Activated CD4-positive, alpha-beta T cell treated with anti-CD3 and anti-CD28 coated beads for 36 hours (primary cell): ENCODE measurements at regions not wholly inside any gene's neighbourhood (a gene's known extent, or its start where the extent isn't known, plus 50 kb on each side); places are given as distances from the start of the nearest gene placed in this dataset.
"Not testable (repeated sequence)": the region's sequence is repeated elsewhere in the genome, so short reads cannot be mapped to it uniquely, and the experiment has no call there.

ENCODE experiments used
- ATAC-seq: fragments of 200-7000 bp; cut with Tn5 transposase; one replicate; pipeline ENCODE4 v1.10.0; 2021; ENCODE audit warnings: mild to moderate bottlenecking, moderate library complexity
- CTCF ChIA-PET: fragments of 350-600 bp; sonication (Branson Sonifier 250); formaldehyde crosslinking; loops from one replicate; lab custom pipeline; 2021; ENCODE audit warnings: antibody characterized with exemption; lab: Charles Lee
- POLR2A ChIA-PET: fragments of 350-600 bp; sonication (Branson Sonifier 250); formaldehyde crosslinking; loops from one replicate; lab custom pipeline; 2021; ENCODE audit warnings: antibody characterized with exemption, inconsistent platforms; lab: Charles Lee
- DNase-seq: peaks from one replicate; pipeline ENCODE4 v3.0.0-alpha.2; 2020
- H3K27ac Mint-ChIP-seq: one replicate; pipeline ENCODE4 v1.8.0; 2021; ENCODE audit warnings: mixed read lengths
- H3K27me3 Mint-ChIP-seq: one replicate; pipeline ENCODE4 v1.8.0; 2021; ENCODE audit warnings: mixed read lengths
- H3K36me3 Mint-ChIP-seq: one replicate; pipeline ENCODE4 v1.8.0; 2021; ENCODE audit warnings: low read depth, mixed read lengths
- H3K4me1 Mint-ChIP-seq: one replicate; pipeline ENCODE4 v1.8.0; 2021; ENCODE audit warnings: mixed read lengths
- H3K4me3 Mint-ChIP-seq: one replicate; pipeline ENCODE4 v1.8.0; 2021; ENCODE audit warnings: mild to moderate bottlenecking, moderate library complexity, mixed read lengths
- H3K9me3 Mint-ChIP-seq: one replicate; pipeline ENCODE4 v1.8.0; 2021; ENCODE audit warnings: low read depth, mixed read lengths
- intact Hi-C, 2 experiments: fragments of 100-400 bp; cut with DNase I in 1 of 2; cut with micrococcal nuclease in 1 of 2; formaldehyde crosslinking; loops; one replicate each; pipeline versions ENCODE4 v1.14.2 to v1.15.1; 2022 to 2024; cut with DNase I, micrococcal nuclease

DNA sequence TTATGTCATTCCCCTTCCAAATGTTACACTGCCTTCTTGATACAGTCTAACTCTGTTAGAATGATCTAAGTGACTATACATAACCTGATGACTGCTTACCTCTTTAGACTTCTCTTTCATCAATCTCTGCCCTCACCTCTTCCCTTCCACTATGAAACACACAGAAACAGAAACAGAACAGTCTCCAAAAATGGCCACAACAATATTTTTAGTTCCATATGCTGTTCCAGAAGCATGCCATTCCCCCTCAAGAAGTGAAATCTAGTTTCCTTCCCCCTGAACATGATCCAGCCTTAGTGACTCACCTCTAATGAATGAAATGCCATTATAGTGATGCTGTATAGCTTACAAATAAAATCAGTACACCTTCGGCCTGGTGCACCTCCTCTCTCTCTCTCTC, 229.3 kb upstream of the TENT5A start:
- H3K4me1 Mint-ChIP-seq, result no peaks in the 10 kb centered on the region
- intact Hi-C loops, result no loop called here
- no peaks in the 10 kb centered on the region for H3K27me3 Mint-ChIP-seq
- H3K36me3 Mint-ChIP-seq, result no peaks in the 10 kb centered on the region
- peaks cover 9% of the 10 kb centered on the region for H3K9me3 Mint-ChIP-seq
- no peak overlapping the region for H3K27ac Mint-ChIP-seq
- DNase-seq (no peak), ATAC-seq (no peak)
- H3K4me3 Mint-ChIP-seq, result no peak overlapping the region
- POLR2A ChIA-PET, result no interaction called here
- CTCF ChIA-PET, result no interaction called here

DNA sequence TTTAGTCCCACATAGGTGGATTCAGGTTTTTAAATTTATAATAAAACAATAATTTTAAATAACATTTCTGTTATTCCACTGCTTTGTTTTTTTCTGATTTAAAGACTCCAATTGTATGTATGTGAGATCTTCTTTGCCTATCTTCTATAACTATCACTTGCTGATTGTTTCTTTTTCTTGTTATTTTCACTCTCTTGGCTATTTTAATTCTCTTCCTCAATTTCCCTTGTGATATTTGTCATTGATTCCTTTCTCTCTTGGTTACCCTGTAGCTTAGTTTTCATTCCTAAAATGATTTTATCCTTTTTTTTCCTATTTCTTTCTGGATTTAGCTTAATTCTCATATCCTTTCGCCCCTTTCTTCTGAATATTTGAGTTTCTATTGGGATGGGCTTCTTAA, 227.3 kb upstream of the TENT5A start:
- DNase-seq, result no peak
- H3K27ac Mint-ChIP-seq, result no peak overlapping the region
- POLR2A ChIA-PET, result no interaction called here
- no peak for ATAC-seq
- no peaks in the 10 kb centered on the region for H3K36me3 Mint-ChIP-seq
- intact Hi-C loops, result no loop called here
- H3K27me3 Mint-ChIP-seq, result no peaks in the 10 kb centered on the region
- CTCF ChIA-PET, result no interaction called here
- no peak overlapping the region for H3K4me3 Mint-ChIP-seq
- H3K4me1 Mint-ChIP-seq, result no peaks in the 10 kb centered on the region
- H3K9me3 Mint-ChIP-seq, result peaks cover 11% of the 10 kb centered on the region

GRCh38 chr6:81979329-81979728, 226.8 kb upstream of the TENT5A start:
- H3K27me3 Mint-ChIP-seq, result no peaks in the 10 kb centered on the region
- DNase-seq, result no peak
- intact Hi-C loops, result no loop called here
- peaks cover 11% of the 10 kb centered on the region for H3K9me3 Mint-ChIP-seq
- no peak overlapping the region for H3K4me3 Mint-ChIP-seq
- H3K27ac Mint-ChIP-seq, result no peak overlapping the region
- CTCF ChIA-PET, result no interaction called here
- no peaks in the 10 kb centered on the region for H3K4me1 Mint-ChIP-seq
- H3K36me3 Mint-ChIP-seq, result no peaks in the 10 kb centered on the region
- POLR2A ChIA-PET, result no interaction called here
- no peak for ATAC-seq

- no peak overlapping the region for H3K4me3 Mint-ChIP-seq
- no peaks in the 10 kb centered on the region for H3K4me1 Mint-ChIP-seq
- DNase-seq (no peak), ATAC-seq (no peak)
- intact Hi-C loops, result no loop called here
- no peaks in the 10 kb centered on the region for H3K27me3 Mint-ChIP-seq
- peaks cover 15% of the 10 kb centered on the region for H3K9me3 Mint-ChIP-seq
- ChIA-PET POLR2A (no interaction called here), CTCF (no interaction called here)
- H3K36me3 Mint-ChIP-seq, result no peaks in the 10 kb centered on the region
- no peak overlapping the region for H3K27ac Mint-ChIP-seq
Observed at GRCh38 chr6:81978230-81978629, 225.7 kb upstream of the TENT5A start.

- ChIA-PET POLR2A (no interaction called here), CTCF (no interaction called here)
- DNase-seq, result no peak
- Mint-ChIP-seq H3K4me1 (no peaks in the 10 kb centered on the region), H3K36me3 (no peaks in the 10 kb centered on the region), H3K4me3 (no peak overlapping the region), H3K9me3 (peaks cover 15% of the 10 kb centered on the region), H3K27me3 (no peaks in the 10 kb centered on the region), H3K27ac (no peak overlapping the region)
- ATAC-seq, result no peak
- intact Hi-C loops, result no loop called here
Observed at GRCh38 chr6:81977486-81977885, 225.0 kb upstream of the TENT5A start.

GRCh38 chr6:81969814-81970213, 217.3 kb upstream of the TENT5A start:
- no peak for ATAC-seq
- Mint-ChIP-seq H3K36me3 (no peaks in the 10 kb centered on the region), H3K9me3 (peaks cover 4% of the 10 kb centered on the region), H3K4me1 (no peaks in the 10 kb centered on the region), H3K27ac (no peak overlapping the region), H3K4me3 (no peak overlapping the region), H3K27me3 (no peaks in the 10 kb centered on the region)
- POLR2A ChIA-PET, result no interaction called here
- DNase-seq, result no peak
- intact Hi-C loops, result no loop called here
- CTCF ChIA-PET, result no interaction called here

GRCh38 chr6:81969011-81969410, 216.5 kb upstream of the TENT5A start:
- DNase-seq, result no peak
- intact Hi-C loops, result no loop called here
- H3K27me3 Mint-ChIP-seq, result no peaks in the 10 kb centered on the region
- no peaks in the 10 kb centered on the region for H3K36me3 Mint-ChIP-seq
- CTCF ChIA-PET, result no interaction called here
- POLR2A ChIA-PET, result no interaction called here
- no peak overlapping the region for H3K27ac Mint-ChIP-seq
- H3K4me1 Mint-ChIP-seq, result no peaks in the 10 kb centered on the region
- H3K9me3 Mint-ChIP-seq, result peaks cover 2% of the 10 kb centered on the region
- no peak for ATAC-seq
- H3K4me3 Mint-ChIP-seq, result no peak overlapping the region

DNA sequence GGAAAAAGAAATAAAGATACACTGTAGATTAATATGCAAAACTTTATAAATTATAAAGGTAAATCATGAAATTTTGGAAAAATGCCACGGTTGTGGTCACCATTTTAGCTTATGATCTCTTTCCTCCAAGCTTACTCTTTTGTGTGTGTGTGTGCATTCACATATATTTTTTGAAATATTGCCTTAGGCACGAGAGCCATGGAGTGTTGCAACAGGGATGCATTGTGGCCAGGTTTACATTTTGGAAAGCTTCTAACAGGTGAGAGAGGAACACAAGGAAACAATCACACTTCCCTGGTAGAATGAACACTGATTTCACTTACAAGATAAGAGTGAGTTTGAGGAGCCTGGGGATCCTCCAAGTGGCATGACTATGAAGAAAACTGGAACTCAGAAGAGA, 214.5 kb upstream of the TENT5A start:
- no peaks in the 10 kb centered on the region for H3K9me3 Mint-ChIP-seq
- POLR2A ChIA-PET, result interaction anchor here (0.6 kb wide), 1 partner anchor 22 kb away, joined by 3 read pairs; no protein-coding TSS in a partner anchor
- intact Hi-C loops, result no loop called here
- no peak overlapping the region for H3K27ac Mint-ChIP-seq
- CTCF ChIA-PET, result no interaction called here
- H3K4me3 Mint-ChIP-seq, result no peak overlapping the region
- no peak for DNase-seq
- no peak for ATAC-seq
- H3K36me3 Mint-ChIP-seq, result no peaks in the 10 kb centered on the region
- H3K4me1 Mint-ChIP-seq, result no peaks in the 10 kb centered on the region
- no peaks in the 10 kb centered on the region for H3K27me3 Mint-ChIP-seq

- peaks cover 3% of the 10 kb centered on the region for H3K9me3 Mint-ChIP-seq
- intact Hi-C loops, result no loop called here
- DNase-seq (no peak), ATAC-seq (no peak)
- no peak overlapping the region for H3K27ac Mint-ChIP-seq
- no peaks in the 10 kb centered on the region for H3K4me1 Mint-ChIP-seq
- ChIA-PET POLR2A (no interaction called here), CTCF (no interaction called here)
- H3K27me3 Mint-ChIP-seq, result no peaks in the 10 kb centered on the region
- H3K36me3 Mint-ChIP-seq, result no peaks in the 10 kb centered on the region
- no peak overlapping the region for H3K4me3 Mint-ChIP-seq
Observed at GRCh38 chr6:81962198-81962597, 209.7 kb upstream of the TENT5A start.

GRCh38 chr6:81950877-81951276, 198.4 kb upstream of the TENT5A start:
- no peak for DNase-seq
- Mint-ChIP-seq H3K27ac (no peak overlapping the region), H3K36me3 (no peaks in the 10 kb centered on the region), H3K27me3 (no peaks in the 10 kb centered on the region), H3K9me3 (peaks cover 1% of the 10 kb centered on the region), H3K4me1 (no peaks in the 10 kb centered on the region), H3K4me3 (no peak overlapping the region)
- POLR2A ChIA-PET, result interaction anchor here (0.6 kb wide), 1 partner anchor 60 kb away, joined by 3 read pairs; no protein-coding TSS in a partner anchor
- ATAC-seq, result no peak
- intact Hi-C loops, result no loop called here
- CTCF ChIA-PET, result interaction anchor here (0.7 kb wide), 1 partner anchor 13 kb away, joined by 3 read pairs; no protein-coding TSS in a partner anchor

GRCh38 chr6:81948861-81949260, 196.4 kb upstream of the TENT5A start:
- H3K9me3 Mint-ChIP-seq, result no peaks in the 10 kb centered on the region
- DNase-seq, result no peak
- intact Hi-C loops, result no loop called here
- ChIA-PET POLR2A (no interaction called here), CTCF (no interaction called here)
- no peak overlapping the region for H3K4me3 Mint-ChIP-seq
- H3K36me3 Mint-ChIP-seq, result no peaks in the 10 kb centered on the region
- no peaks in the 10 kb centered on the region for H3K27me3 Mint-ChIP-seq
- no peak overlapping the region for H3K27ac Mint-ChIP-seq
- H3K4me1 Mint-ChIP-seq, result no peaks in the 10 kb centered on the region
- ATAC-seq, result no peak

- ATAC-seq, DNase-seq, CTCF ChIA-PET, POLR2A ChIA-PET, H3K36me3 Mint-ChIP-seq, H3K9me3 Mint-ChIP-seq, H3K27me3 Mint-ChIP-seq, intact Hi-C loops, H3K27ac Mint-ChIP-seq, H3K4me1 Mint-ChIP-seq, H3K4me3 Mint-ChIP-seq: not testable (repeated sequence)
Observed at GRCh38 chr6:81948196-81948595, 195.7 kb upstream of the TENT5A start.

GRCh38 chr6:81944661-81945060, 192.2 kb upstream of the TENT5A start:
- DNase-seq (no peak), ATAC-seq (no peak)
- POLR2A ChIA-PET, result no interaction called here
- Mint-ChIP-seq H3K9me3 (no peaks in the 10 kb centered on the region), H3K36me3 (no peaks in the 10 kb centered on the region), H3K4me3 (no peak overlapping the region), H3K4me1 (no peaks in the 10 kb centered on the region), H3K27ac (no peak overlapping the region), H3K27me3 (no peaks in the 10 kb centered on the region)
- intact Hi-C loops, result no loop called here
- CTCF ChIA-PET, result no interaction called here
